Suppressor macrophage treated with lipopolysaccharide for 4 hours (primary cell): ENCODE measurements at regions not wholly inside any gene's neighbourhood (a gene's known extent, or its start where the extent isn't known, plus 50 kb on each side); places are given as distances from the start of the nearest gene placed in this dataset.
"Not testable (repeated sequence)": the region's sequence is repeated elsewhere in the genome, so short reads cannot be mapped to it uniquely, and the experiment has no call there.

Experiments used
- DNase-seq: peaks from one replicate; pipeline ENCODE4 v3.0.0-alpha.2; 2020

- DNase-seq, result no peak
Measured at GRCh38 chr9:73347123-73347522, 195.5 kb downstream of the ANXA1 start.

GRCh38 chr9:73347720-73348119 is 196.1 kb downstream of the ANXA1 start:
- DNase-seq, result no peak

GRCh38 chr9:73348471-73348870 is 196.8 kb downstream of the ANXA1 start:
- no peak for DNase-seq

GRCh38 chr9:73349476-73349875 is 197.8 kb downstream of the ANXA1 start:
- DNase-seq, result no peak

- DNase-seq, result no peak
Measured at GRCh38 chr9:73357607-73358006, 205.9 kb downstream of the ANXA1 start.

GRCh38 chr9:73370053-73370452 is 218.4 kb downstream of the ANXA1 start:
- DNase-seq, result no peak

GRCh38 chr9:73371801-73372200 is 220.1 kb downstream of the ANXA1 start:
- DNase-seq, result no peak

- no peak for DNase-seq
Measured at GRCh38 chr9:73380411-73380810, 228.7 kb downstream of the ANXA1 start.

GRCh38 chr9:73402081-73403028 is 250.7 kb downstream of the ANXA1 start:
- no peak for DNase-seq

GRCh38 chr9:73411494-73411893 is 259.8 kb downstream of the ANXA1 start:
- DNase-seq, result no peak

GRCh38 chr9:73412874-73413273 is 261.2 kb downstream of the ANXA1 start:
- DNase-seq, result no peak

GRCh38 chr9:73423891-73424290 is 272.2 kb downstream of the ANXA1 start:
- DNase-seq, result no peak

- DNase-seq, result no peak
Measured at GRCh38 chr9:73426269-73426668, 274.6 kb downstream of the ANXA1 start.

GRCh38 chr9:73434826-73435225 is 283.2 kb downstream of the ANXA1 start:
- DNase-seq, result no peak

- DNase-seq, result peak; percentile 29
Measured at GRCh38 chr9:73437758-73438157, 286.1 kb downstream of the ANXA1 start.

- not testable (repeated sequence) for DNase-seq
Measured at GRCh38 chr9:73439839-73440238, 288.2 kb downstream of the ANXA1 start.

GRCh38 chr9:73441223-73441622 is 289.6 kb downstream of the ANXA1 start:
- DNase-seq, result no peak

GRCh38 chr9:73441890-73442818 is 290.5 kb downstream of the ANXA1 start:
- DNase-seq, result no peak

- no peak for DNase-seq
Measured at GRCh38 chr9:73444821-73445220, 293.2 kb downstream of the ANXA1 start.

GRCh38 chr9:73445384-73445783 is 293.7 kb downstream of the ANXA1 start:
- DNase-seq, result not testable (repeated sequence)

- no peak for DNase-seq
Measured at GRCh38 chr9:73446306-73446705, 294.6 kb downstream of the ANXA1 start.

- no peak for DNase-seq
Measured at GRCh38 chr9:73451003-73451402, 299.3 kb downstream of the ANXA1 start.

- no peak for DNase-seq
Measured at GRCh38 chr9:73459817-73460216, 308.2 kb downstream of the ANXA1 start.

GRCh38 chr9:73468716-73469115 is 317.1 kb downstream of the ANXA1 start:
- no peak for DNase-seq
